Immature natural killer cell (primary cell): ENCODE measurements at regions not wholly inside any gene's neighbourhood (a gene's known extent, or its start where the extent isn't known, plus 50 kb on each side); places are given as distances from the start of the nearest gene placed in this dataset.
"Not testable (repeated sequence)": the region's sequence is repeated elsewhere in the genome, so short reads cannot be mapped to it uniquely, and the experiment has no call there.

Experiments used
- DNase-seq, 3 donors: peaks; one replicate each; pipeline ENCODE4 v3.0.0; 2022; ENCODE audit warnings: mixed read lengths in 1 of 3
- H3K27ac Mint-ChIP-seq, 6 donors: one replicate each; pipeline ENCODE4 v1.8.0; 2020; ENCODE audit warnings: mixed read lengths in 6 of 6, mild to moderate bottlenecking in 5 of 6, inconsistent platforms in 4 of 6, moderate library complexity in 3 of 6
- H3K27me3 Mint-ChIP-seq, 3 donors: one replicate each; pipeline ENCODE4 v1.8.0; 2020 to 2021; ENCODE audit warnings: low read depth in 3 of 3, mild to moderate bottlenecking in 3 of 3, mixed read lengths in 3 of 3, moderate library complexity in 3 of 3, inconsistent platforms in 1 of 3
- H3K36me3 Mint-ChIP-seq, 3 donors: one replicate each; pipeline ENCODE4 v1.8.0; 2020; ENCODE audit warnings: mixed read lengths in 3 of 3, inconsistent platforms in 2 of 3, mild to moderate bottlenecking in 2 of 3
- H3K4me1 Mint-ChIP-seq, 2 donors: one replicate each; pipeline ENCODE4 v1.8.0; 2020; ENCODE audit warnings: inconsistent platforms in 2 of 2, mild to moderate bottlenecking in 2 of 2, mixed read lengths in 2 of 2, moderate library complexity in 1 of 2
- H3K4me3 Mint-ChIP-seq, 5 donors: one replicate each; pipeline ENCODE4 v1.8.0; 2020; ENCODE audit warnings: mild to moderate bottlenecking in 5 of 5, mixed read lengths in 5 of 5, inconsistent platforms in 3 of 5, moderate library complexity in 3 of 5
- H3K9me3 Mint-ChIP-seq, 6 donors: one replicate each; pipeline ENCODE4 v1.8.0; 2020; ENCODE audit warnings: mild to moderate bottlenecking in 6 of 6, mixed read lengths in 6 of 6, inconsistent platforms in 4 of 6, moderate library complexity in 3 of 6

DNA sequence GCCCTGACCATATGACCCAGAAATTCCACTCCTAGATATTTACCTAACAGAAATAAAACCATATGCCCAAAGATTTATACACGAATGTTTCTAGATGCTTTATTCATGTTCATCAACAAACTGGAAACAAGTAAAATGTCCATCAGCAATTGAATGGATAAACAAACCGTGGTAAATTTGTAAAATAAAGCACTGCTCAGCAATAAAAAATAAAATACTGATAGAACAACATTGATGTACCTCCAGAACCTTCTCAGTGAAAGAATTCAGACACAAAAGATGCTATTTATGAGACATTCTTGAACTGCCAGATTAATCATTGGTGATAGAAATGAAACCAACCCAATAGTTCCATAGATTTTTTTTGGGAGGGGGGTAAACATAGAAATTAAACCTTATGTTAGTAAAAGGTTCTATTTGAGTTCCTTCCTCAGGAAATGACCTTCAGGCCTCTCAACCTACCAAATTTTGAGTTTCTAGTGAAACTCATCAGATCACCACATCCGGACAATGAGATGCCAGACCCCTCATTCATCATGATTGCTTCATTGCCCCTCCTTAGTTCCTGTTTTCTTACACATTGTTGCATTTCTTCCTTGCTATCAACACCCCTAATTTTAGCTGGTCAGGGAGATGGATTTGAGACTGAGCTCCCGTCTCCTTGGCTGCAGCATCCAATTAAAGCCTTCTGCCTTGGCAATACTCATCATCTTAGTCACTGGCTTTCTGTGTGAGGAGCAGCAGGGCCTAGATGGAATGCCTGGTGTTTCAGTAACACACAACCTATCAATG is 203.5 kb downstream of the LPIN1 start:
- Mint-ChIP-seq H3K36me3 (peaks cover 0 to 2% (median 0%) of the 10 kb centered on the region in 3 donors), H3K27ac (no peak overlapping the region), H3K27me3 (peaks cover 3 to 12% (median 6%) of the 10 kb centered on the region in 3 donors), H3K4me3 (no peak overlapping the region), H3K4me1 (peaks cover 11 to 13% of the 10 kb centered on the region in 2 donors), H3K9me3 (no peaks in the 10 kb centered on the region)
- DNase-seq: no peak

DNA sequence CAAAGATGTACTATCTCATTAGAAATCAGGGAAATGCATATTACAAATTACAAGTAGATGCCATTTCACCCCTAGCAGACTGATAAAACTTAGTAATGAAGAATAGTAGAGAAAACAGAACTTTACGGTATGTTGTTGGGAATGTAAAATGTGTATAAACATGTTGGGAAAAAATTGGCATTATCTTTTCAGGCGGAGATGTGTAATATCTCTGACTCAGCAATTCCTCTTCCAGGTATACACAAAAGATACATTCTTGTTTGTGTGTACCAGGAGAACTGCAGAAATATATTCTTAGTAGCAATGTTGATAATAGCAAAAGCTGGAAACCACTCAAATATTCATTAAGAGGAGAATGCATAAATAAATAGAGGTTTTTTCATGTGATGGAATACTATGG is 204.5 kb downstream of the LPIN1 start:
- no peak overlapping the region for H3K27ac Mint-ChIP-seq
- H3K27me3 Mint-ChIP-seq: peaks cover 5 to 14% (median 12%) of the 10 kb centered on the region in 3 donors
- H3K36me3 Mint-ChIP-seq: peaks cover 0 to 5% (median 0%) of the 10 kb centered on the region in 3 donors
- no peak for DNase-seq
- H3K9me3 Mint-ChIP-seq: peaks cover 0 to 3% (median 0%) of the 10 kb centered on the region in 6 donors
- peaks cover under 1 to 4% of the 10 kb centered on the region in 2 donors for H3K4me1 Mint-ChIP-seq
- H3K4me3 Mint-ChIP-seq: no peak overlapping the region

DNA sequence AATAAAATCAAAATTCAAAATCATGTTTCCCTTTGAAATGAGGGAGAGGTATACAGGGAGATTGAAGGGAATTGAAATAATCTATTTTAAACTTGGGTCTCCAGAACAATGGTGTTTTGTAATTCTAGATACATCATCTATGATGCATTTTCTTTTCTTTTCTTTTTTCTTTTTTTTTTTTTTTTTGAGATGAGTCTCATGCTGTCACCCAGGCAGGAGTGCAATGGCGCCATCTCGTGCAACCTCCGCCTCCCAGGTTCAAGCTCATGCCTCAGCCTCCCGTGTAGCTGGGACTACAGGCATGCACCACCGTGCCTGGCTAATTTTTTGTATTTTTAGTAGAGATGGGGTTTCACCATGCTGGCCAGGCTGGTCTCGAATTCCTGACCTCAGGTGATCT is 205.1 kb downstream of the LPIN1 start:
- H3K27me3 Mint-ChIP-seq: peaks cover 5 to 18% (median 12%) of the 10 kb centered on the region in 3 donors
- H3K27ac Mint-ChIP-seq, H3K4me1 Mint-ChIP-seq, H3K4me3 Mint-ChIP-seq, DNase-seq, H3K9me3 Mint-ChIP-seq, H3K36me3 Mint-ChIP-seq: not testable (repeated sequence)

DNA sequence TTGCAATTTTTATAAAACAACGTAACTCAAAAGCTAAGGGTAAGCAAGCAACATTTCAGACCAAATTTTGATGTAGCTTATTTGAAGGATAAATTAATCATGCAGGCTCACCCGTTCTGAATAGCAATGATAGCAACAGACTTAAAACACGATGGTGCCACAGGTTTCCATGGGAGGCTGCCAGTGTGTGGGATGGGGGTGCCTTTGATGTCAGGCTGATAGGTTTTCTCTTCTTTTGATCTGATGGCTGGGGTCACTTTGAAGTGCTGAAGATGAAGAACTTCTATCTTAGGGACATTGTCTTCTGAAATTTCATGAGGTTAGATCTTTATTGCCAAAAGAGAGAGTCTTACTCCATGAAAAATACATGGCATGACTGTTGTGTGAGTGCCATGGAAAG is 206.8 kb downstream of the LPIN1 start:
- peaks cover 0 to 5% (median 0%) of the 10 kb centered on the region in 3 donors for H3K36me3 Mint-ChIP-seq

DNA sequence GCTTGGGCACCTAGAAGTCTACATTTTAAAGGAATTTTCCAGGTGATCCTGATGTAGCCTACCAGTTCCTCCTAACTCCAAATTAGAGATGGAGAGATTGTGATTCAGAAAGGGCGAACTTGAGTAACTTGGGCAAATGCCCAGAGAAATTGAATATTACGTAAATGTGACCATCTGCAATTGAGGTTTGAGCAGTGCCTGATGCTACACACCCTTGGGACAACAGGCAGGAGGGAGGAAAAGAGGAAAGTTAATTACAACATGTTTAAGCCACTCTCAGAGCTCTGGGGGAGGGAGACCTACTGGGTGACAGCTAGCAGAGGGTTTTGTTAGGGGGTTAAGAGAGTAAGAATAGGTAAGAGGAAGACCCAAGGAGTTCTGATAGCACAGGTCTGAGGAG is 208.9 kb downstream of the LPIN1 start:
- Mint-ChIP-seq H3K4me3 (no peak overlapping the region), H3K27me3 (peaks cover 12 to 32% (median 13%) of the 10 kb centered on the region in 3 donors), H3K4me1 (no peaks in the 10 kb centered on the region), H3K36me3 (peaks cover 0 to 5% (median 0%) of the 10 kb centered on the region in 3 donors), H3K9me3 (peaks cover 0 to 3% (median 0%) of the 10 kb centered on the region in 6 donors), H3K27ac (no peak overlapping the region)
- DNase-seq: no peak

More for the DNA sequence above, 206.8 kb downstream of the LPIN1 start:
- Mint-ChIP-seq H3K4me3 (no peak overlapping the region), H3K4me1 (peaks cover 0 to 4% of the 10 kb centered on the region in 2 donors), H3K9me3 (peaks cover 0 to 3% (median 0%) of the 10 kb centered on the region in 6 donors), H3K27me3 (peaks cover 9 to 25% (median 12%) of the 10 kb centered on the region in 3 donors), H3K27ac (no peak overlapping the region)
- DNase-seq: no peak

DNA sequence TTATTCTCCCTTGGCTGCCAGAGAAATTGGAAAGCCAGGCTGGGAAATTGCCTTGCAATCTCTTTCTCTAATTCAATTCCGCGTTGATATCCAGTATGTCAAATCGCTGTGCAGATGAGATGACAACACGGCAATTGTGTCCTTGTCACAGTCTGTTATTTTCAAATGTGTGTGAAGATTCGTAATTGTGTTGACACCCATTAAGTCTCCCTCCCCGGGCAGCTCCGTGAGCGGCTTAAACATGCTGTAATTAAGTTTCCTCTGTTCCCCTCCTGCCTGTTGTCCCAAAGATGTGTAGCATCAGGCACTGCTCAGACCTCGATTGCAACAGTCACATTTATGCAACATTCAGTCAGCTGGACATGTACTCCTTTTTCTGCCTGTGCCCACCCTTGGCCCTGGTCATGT is 209.5 kb downstream of the LPIN1 start:
- H3K36me3 Mint-ChIP-seq: peaks cover 0 to 5% (median 0%) of the 10 kb centered on the region in 3 donors
- H3K4me1 Mint-ChIP-seq: no peaks in the 10 kb centered on the region
- no peak overlapping the region for H3K27ac Mint-ChIP-seq
- H3K4me3 Mint-ChIP-seq: no peak overlapping the region
- H3K27me3 Mint-ChIP-seq: peaks cover 10 to 33% (median 11%) of the 10 kb centered on the region in 3 donors
- peaks cover 0 to 3% (median 0%) of the 10 kb centered on the region in 6 donors for H3K9me3 Mint-ChIP-seq
- DNase-seq: no peak

DNA sequence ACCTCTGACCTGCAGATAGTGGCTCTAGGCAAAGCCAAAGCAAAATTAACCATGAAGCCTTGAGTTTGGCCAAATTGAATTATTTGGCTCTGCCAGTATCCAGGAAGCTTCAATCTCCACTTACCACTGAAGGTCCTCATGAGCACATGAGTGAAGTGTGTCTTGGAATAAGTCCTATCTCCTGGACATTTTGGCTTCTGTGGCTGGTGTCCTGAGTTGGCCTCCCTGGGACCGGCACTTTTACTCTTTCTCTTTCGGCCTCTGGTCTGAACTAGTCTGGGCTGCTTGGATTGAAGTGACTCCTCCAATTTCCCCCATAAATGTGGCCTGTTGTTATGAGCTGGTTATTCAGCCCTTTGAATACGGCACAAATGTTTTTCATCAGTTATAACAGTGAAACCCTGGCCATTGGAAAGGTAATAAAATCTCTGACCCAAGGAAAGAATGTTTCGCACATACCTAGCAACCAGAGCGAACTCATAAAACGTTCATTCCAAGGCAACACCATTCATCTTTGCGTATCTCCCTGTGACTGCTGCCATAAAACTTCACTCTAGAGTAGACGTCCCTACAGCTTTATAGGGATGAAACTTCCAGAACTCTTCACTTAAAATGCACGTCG is 216.4 kb downstream of the LPIN1 start:
- Mint-ChIP-seq H3K9me3 (no peaks in the 10 kb centered on the region), H3K4me3 (no peak overlapping the region), H3K27me3 (peaks cover 7 to 16% (median 8%) of the 10 kb centered on the region in 3 donors), H3K36me3 (no peaks in the 10 kb centered on the region), H3K27ac (no peak overlapping the region), H3K4me1 (no peaks in the 10 kb centered on the region)
- no peak for DNase-seq

DNA sequence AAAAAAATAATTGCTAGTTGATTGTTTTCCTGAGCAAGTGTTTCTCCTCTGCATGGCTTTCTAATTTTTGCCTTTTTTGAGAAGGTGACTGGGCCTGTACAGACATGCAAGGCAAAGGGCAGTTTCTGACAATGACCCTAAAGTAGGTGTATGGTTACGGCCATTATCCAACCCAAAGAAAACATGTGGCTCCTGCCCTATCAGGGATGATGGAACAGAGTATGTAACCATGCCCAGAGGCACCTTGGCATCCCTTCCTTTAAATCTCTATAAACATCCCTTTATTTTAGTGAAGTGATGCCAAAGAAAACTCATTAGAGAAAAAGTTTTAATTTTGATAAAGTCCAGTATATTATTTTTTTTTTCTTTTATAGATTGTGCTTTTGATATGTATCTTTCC is 217.5 kb downstream of the LPIN1 start:
- no peak for DNase-seq
- Mint-ChIP-seq H3K36me3 (no peaks in the 10 kb centered on the region), H3K27ac (no peak overlapping the region), H3K4me3 (no peak overlapping the region), H3K27me3 (peaks cover 6 to 18% (median 7%) of the 10 kb centered on the region in 3 donors), H3K4me1 (no peaks in the 10 kb centered on the region), H3K9me3 (no peaks in the 10 kb centered on the region)

DNA sequence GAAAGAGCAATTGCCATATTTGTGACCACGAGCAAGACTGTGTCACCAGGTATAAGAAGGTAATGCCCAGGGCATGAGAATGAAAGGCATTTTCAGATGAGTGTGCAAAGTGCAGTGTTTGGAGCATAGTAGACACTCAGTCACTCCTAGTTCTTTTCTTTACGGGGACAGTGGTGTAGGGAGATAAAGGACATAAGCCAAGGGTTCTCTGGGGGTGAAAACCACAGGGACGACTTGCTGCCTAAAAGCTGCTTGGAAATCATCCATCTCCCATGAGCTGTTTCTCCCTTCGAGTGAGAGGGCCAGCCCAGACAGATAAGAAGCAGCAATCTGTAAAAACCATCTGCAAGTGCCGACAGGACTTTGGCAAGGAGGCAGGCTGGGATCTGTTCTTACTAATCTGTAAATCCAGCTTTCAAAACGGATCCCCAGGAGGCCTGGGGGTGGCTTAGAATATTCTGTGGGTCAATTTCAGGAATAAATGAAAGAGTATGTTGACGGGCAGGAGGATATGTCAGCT is 221.6 kb downstream of the LPIN1 start:
- DNase-seq: no peak
- no peak overlapping the region for H3K4me3 Mint-ChIP-seq
- H3K27ac Mint-ChIP-seq: no peak overlapping the region
- no peaks in the 10 kb centered on the region for H3K4me1 Mint-ChIP-seq
- peaks cover 8 to 23% (median 9%) of the 10 kb centered on the region in 3 donors for H3K27me3 Mint-ChIP-seq
- peaks cover 0 to 8% (median 3%) of the 10 kb centered on the region in 3 donors for H3K36me3 Mint-ChIP-seq
- H3K9me3 Mint-ChIP-seq: peaks cover 3 to 18% (median 14%) of the 10 kb centered on the region in 6 donors

DNA sequence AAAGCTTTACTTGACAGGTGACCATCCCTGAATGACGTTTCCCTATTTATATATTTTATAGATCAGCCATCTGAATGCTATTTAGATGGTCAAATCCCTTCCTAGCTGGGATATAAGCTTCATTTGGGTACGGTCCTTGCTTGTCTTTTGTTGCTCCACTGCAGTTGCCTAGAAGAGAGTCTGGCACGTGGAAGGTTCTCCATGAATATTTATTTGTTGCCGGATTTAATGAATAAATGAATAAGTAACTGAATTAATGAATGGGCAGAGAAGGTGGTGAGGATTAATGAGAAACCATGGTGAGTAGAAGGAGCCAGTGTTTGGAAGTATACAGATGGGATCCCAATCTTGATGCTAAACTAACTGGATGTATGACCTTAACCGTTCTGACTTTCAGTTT is 222.1 kb downstream of the LPIN1 start:
- Mint-ChIP-seq H3K27me3 (peaks cover 11 to 25% (median 13%) of the 10 kb centered on the region in 3 donors), H3K27ac (no peak overlapping the region)
- DNase-seq: no peak

DNA sequence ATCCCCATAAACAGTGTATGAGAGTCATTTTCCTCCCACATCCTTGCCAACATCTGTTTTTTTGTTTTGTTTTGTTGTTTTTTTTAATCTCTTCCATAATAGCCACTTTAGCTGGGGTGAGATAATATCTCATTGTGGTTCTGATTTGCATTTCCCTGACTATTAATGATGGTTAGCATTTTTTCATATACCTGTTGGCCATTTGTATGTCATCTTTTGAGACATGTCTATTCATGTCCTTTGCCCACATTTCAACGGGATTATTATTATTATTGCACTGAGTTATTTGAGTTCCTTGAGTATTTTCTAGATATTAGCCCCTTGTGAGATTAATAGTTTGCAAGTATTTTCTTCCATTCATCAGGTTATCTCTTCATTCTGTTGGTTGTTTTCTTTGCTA is 223.3 kb downstream of the LPIN1 start:
- no peak overlapping the region for H3K27ac Mint-ChIP-seq
- no peak overlapping the region for H3K4me3 Mint-ChIP-seq
- no peaks in the 10 kb centered on the region for H3K4me1 Mint-ChIP-seq
- peaks cover 18 to 36% (median 27%) of the 10 kb centered on the region in 6 donors for H3K9me3 Mint-ChIP-seq
- peaks cover 7 to 15% (median 14%) of the 10 kb centered on the region in 3 donors for H3K36me3 Mint-ChIP-seq
- peaks cover 14 to 32% (median 16%) of the 10 kb centered on the region in 3 donors for H3K27me3 Mint-ChIP-seq
- no peak for DNase-seq

More for the DNA sequence above, 222.1 kb downstream of the LPIN1 start:
- Mint-ChIP-seq H3K36me3 (peaks cover 2 to 9% (median 7%) of the 10 kb centered on the region in 3 donors), H3K9me3 (peaks cover 8 to 23% (median 17%) of the 10 kb centered on the region in 6 donors), H3K4me3 (no peak overlapping the region), H3K4me1 (no peaks in the 10 kb centered on the region)

DNA sequence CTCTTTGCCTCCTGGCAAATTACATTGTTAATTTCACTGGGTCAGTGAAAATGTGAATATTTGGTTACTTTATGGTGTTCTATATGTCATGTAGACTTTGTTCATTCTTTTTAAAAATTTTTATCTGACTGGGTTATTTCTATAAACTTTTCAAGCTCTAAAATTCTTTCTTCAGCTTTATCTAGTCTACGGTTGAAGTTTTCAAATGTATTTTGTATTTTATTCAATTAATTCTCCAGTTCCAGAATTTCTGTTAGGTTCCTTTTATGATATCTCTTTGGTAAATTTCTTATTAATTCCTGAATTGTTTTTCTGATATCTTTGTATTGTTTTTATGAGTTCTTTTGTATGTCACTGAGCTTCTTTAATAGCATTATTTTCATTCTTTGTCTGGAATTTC is 228.1 kb downstream of the LPIN1 start:
- peaks cover 23 to 53% (median 41%) of the 10 kb centered on the region in 6 donors for H3K9me3 Mint-ChIP-seq
- H3K27ac Mint-ChIP-seq: no peak overlapping the region
- H3K27me3 Mint-ChIP-seq: peaks cover 17 to 49% (median 24%) of the 10 kb centered on the region in 3 donors
- H3K36me3 Mint-ChIP-seq: peaks cover 12 to 25% (median 18%) of the 10 kb centered on the region in 3 donors
- H3K4me3 Mint-ChIP-seq: no peak overlapping the region
- H3K4me1 Mint-ChIP-seq: no peaks in the 10 kb centered on the region
- no peak for DNase-seq

DNA sequence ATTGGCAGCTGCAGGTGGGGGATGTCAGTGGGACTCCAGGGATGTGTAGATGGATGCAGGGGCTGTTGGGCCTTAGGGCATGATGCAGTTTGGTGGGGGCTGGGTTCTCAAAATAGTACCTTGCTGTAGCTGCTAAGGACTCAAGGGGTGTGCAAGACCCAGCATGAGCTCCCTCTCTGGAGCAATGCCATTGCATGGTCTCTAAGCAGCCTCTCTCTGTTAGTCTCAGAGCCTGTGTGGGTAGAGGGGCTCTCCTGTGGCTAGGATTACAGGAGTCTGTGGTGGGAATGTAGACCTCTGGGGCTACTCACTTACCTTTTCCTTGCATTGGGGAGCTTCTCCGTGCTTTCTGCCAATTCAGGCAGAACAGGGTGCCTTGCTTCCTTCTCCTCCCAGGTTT is 228.9 kb downstream of the LPIN1 start:
- no peak overlapping the region for H3K27ac Mint-ChIP-seq
- peaks cover 17 to 47% (median 24%) of the 10 kb centered on the region in 3 donors for H3K27me3 Mint-ChIP-seq
- H3K4me3 Mint-ChIP-seq: no peak overlapping the region
- DNase-seq: no peak
- peaks cover 13 to 27% (median 21%) of the 10 kb centered on the region in 3 donors for H3K36me3 Mint-ChIP-seq
- H3K9me3 Mint-ChIP-seq: peaks cover 23 to 51% (median 41%) of the 10 kb centered on the region in 6 donors
- no peaks in the 10 kb centered on the region for H3K4me1 Mint-ChIP-seq

DNA sequence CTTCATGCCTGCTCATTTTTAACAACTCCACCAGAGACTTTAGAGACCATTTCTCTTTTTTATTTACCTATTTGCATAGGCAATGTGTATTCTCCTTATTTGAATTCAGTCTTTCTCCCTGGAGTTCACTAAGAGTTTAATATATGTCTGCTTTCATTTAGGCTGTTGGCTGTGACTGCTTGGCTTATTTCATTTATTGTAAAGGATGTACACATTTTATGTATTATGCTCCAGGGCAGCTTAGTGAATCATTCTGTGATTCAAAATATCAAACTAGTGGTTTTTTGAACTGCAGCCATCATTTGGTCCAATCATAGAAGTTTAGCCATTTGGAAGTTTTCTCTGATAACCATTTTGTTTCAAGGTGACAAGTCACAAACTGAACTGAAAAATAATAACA is 229.6 kb downstream of the LPIN1 start:
- H3K27ac Mint-ChIP-seq: no peak overlapping the region

More for the DNA sequence above, 229.6 kb downstream of the LPIN1 start:
- peaks cover 23 to 53% (median 43%) of the 10 kb centered on the region in 6 donors for H3K9me3 Mint-ChIP-seq
- peaks cover 13 to 32% (median 18%) of the 10 kb centered on the region in 3 donors for H3K36me3 Mint-ChIP-seq
- no peaks in the 10 kb centered on the region for H3K4me1 Mint-ChIP-seq
- DNase-seq: no peak
- H3K27me3 Mint-ChIP-seq: peaks cover 15 to 49% (median 24%) of the 10 kb centered on the region in 3 donors
- no peak overlapping the region for H3K4me3 Mint-ChIP-seq
